Keratinocyte (primary cell): ENCODE measurements at regions not wholly inside any gene's neighbourhood (a gene's known extent, or its start where the extent isn't known, plus 50 kb on each side); places are given as distances from the start of the nearest gene placed in this dataset.

ENCODE experiments used
- DNase-seq: peaks from one replicate; pipeline ENCODE4 v3.0.0-alpha.2; 2011; ENCODE audit warnings: low read depth, missing footprints, low spot score
- FAIRE-seq: peaks from 2 replicates; lab custom pipeline; 2011; peaks lifted over from hg19 to GRCh38; lab: Jason Lieb, UNC
- H2AFZ ChIP-seq: 2 replicates; pipeline ENCODE4 v1.6.0; 2012; ENCODE audit warnings: low read length, control low read depth, inconsistent platforms; ENCODE audit not compliant: control insufficient read depth
- H3K27ac ChIP-seq: 2 replicates; pipeline ENCODE4 v1.5.1; 2011; ENCODE audit warnings: low read length; ENCODE audit not compliant: control insufficient read depth, insufficient read depth
- H3K27me3 ChIP-seq: 3 replicates; pipeline ENCODE4 v1.6.0; 2011; ENCODE audit warnings: low read length; ENCODE audit not compliant: control insufficient read depth, insufficient read depth; ENCODE audit errors: extremely low read depth
- H3K36me3 ChIP-seq, 2 experiments: 2 replicates in 1 of 2; 3 replicates in 1 of 2; pipeline ENCODE4 v1.5.1; 2011; ENCODE audit warnings: low read length in 2 of 2, mild to moderate bottlenecking in 1 of 2; ENCODE audit not compliant: control insufficient read depth in 2 of 2, insufficient read depth in 2 of 2; ENCODE audit errors: extremely low read depth in 1 of 2
- H3K4me1 ChIP-seq: 3 replicates; pipeline ENCODE4 v1.5.1; 2011; ENCODE audit warnings: low read length; ENCODE audit not compliant: control insufficient read depth, insufficient read depth; ENCODE audit errors: extremely low read depth
- H3K4me2 ChIP-seq: 3 replicates; pipeline ENCODE4 v1.6.0; 2011; ENCODE audit warnings: low read depth, low read length; ENCODE audit not compliant: control insufficient read depth, insufficient read depth; ENCODE audit errors: extremely low read depth
- H3K4me3 ChIP-seq, 3 experiments: fragments of 200-600 bp in 1 of 3; sonication (generic) in 1 of 3; 2 replicates in 2 of 3; 3 replicates in 1 of 3; pipeline ENCODE4 v1.5.1; 2011 to 2016; ENCODE audit warnings: low read length in 3 of 3, mild to moderate bottlenecking in 3 of 3, control low read depth in 2 of 3, inconsistent platforms in 1 of 3, low read depth in 1 of 3, mixed read lengths in 1 of 3, mixed run types in 1 of 3, moderate library complexity in 1 of 3; ENCODE audit not compliant: control insufficient read depth in 2 of 3, insufficient read depth in 2 of 3; ENCODE audit errors: extremely low read depth in 1 of 3
- H3K79me2 ChIP-seq: 2 replicates; pipeline ENCODE4 v1.6.0; 2012; ENCODE audit warnings: low read length; ENCODE audit not compliant: control insufficient read depth, insufficient read depth
- H3K9ac ChIP-seq: 3 replicates; pipeline ENCODE4 v1.6.0; 2011; ENCODE audit warnings: low read length; ENCODE audit not compliant: control insufficient read depth, insufficient read depth; ENCODE audit errors: extremely low read depth
- H3K9me1 ChIP-seq: 3 replicates; pipeline ENCODE4 v1.6.0; 2011; ENCODE audit warnings: low read length; ENCODE audit not compliant: control insufficient read depth, insufficient read depth; ENCODE audit errors: extremely low read depth
- H3K9me3 ChIP-seq: 2 replicates; pipeline ENCODE4 v1.5.1; 2012; ENCODE audit warnings: low read depth, low read length; ENCODE audit not compliant: control insufficient read depth
- H4K20me1 ChIP-seq: 3 replicates; pipeline ENCODE4 v1.6.0; 2011; ENCODE audit warnings: low read length; ENCODE audit not compliant: control insufficient read depth, insufficient read depth; ENCODE audit errors: extremely low read depth
- EZH2 ChIP-seq: IDR thresholded peaks from one replicate; pipeline ENCODE4 v1.6.1; 2012; ENCODE audit warnings: inconsistent platforms, mild to moderate bottlenecking, low read length, moderate library complexity
- dilution Hi-C: fragments of 300-500 bp; cut with MboI; formaldehyde crosslinking; loops from one replicate; pipeline ENCODE4 v1.7.0; 2020; ENCODE audit warnings: low sequenced_read_pairs; ENCODE audit not compliant: extremely low pct_ligation_motif_present
- TF ChIP-seq, protein P1 (sequence below), 3 experiments: IDR thresholded peaks in 1 of 3; conservative IDR thresholded peaks in 1 of 3; optimal IDR thresholded peaks in 1 of 3; 2 replicates in 2 of 3; 3 replicates in 1 of 3; pipeline versions ENCODE3 to v1.5.1; 2011; ENCODE audit warnings: low read length in 3 of 3, mild to moderate bottlenecking in 3 of 3, moderate library complexity in 2 of 3, control low read depth in 1 of 3, inconsistent platforms in 1 of 3; ENCODE audit not compliant: insufficient read depth in 2 of 3; ENCODE audit errors: extremely low read depth in 1 of 3

DNA sequence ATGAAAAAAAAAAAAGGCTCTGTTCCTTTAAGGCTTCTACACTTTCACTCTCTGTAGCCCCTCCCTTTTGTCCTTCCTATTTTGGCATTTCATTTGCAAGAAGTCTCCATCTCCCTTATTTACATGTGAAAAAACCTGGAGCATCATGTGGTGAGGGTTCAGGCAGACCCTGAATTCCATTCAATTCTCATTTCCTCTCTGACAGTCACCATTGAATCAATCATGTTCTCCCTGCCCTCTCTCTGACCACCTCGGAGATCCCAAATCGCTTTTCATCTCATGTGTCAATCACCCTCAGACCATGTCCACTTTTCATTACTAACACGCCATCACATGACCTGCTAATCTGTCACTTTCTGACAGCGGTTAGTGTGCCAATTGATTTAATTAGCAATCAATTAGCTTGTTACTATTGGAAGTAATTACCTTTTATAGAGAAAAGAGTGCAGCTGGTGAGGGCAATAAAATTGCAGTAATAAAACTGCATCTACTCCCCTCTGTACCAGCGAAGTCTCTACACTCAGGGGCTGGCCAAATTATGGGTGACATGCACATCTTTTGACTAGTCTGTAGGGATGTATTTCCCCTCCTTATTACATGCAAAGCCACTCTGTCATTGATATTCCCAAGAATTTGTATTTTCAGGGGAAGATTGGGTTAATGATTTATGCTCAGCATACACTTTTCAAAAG is 317.4 kb downstream of the EN1 start:
- Histone ChIP-seq H3K4me3 (no peak overlapping the region), H3K4me2 (no peak overlapping the region), H3K36me3 (no peaks in the 10 kb centered on the region), H3K4me1 (no peaks in the 10 kb centered on the region), H3K27me3 (no peaks in the 10 kb centered on the region), H3K79me2 (no peaks in the 10 kb centered on the region), H3K9ac (no peak overlapping the region), H2AFZ (no peak overlapping the region), H4K20me1 (no peaks in the 10 kb centered on the region), H3K27ac (no peak overlapping the region), H3K9me1 (no peaks in the 10 kb centered on the region), H3K9me3 (no peaks in the 10 kb centered on the region)
- DNase-seq (no peak), FAIRE-seq (no peak)
- dilution Hi-C loops, result no loop called here
- TF ChIP-seq, protein P1, sequence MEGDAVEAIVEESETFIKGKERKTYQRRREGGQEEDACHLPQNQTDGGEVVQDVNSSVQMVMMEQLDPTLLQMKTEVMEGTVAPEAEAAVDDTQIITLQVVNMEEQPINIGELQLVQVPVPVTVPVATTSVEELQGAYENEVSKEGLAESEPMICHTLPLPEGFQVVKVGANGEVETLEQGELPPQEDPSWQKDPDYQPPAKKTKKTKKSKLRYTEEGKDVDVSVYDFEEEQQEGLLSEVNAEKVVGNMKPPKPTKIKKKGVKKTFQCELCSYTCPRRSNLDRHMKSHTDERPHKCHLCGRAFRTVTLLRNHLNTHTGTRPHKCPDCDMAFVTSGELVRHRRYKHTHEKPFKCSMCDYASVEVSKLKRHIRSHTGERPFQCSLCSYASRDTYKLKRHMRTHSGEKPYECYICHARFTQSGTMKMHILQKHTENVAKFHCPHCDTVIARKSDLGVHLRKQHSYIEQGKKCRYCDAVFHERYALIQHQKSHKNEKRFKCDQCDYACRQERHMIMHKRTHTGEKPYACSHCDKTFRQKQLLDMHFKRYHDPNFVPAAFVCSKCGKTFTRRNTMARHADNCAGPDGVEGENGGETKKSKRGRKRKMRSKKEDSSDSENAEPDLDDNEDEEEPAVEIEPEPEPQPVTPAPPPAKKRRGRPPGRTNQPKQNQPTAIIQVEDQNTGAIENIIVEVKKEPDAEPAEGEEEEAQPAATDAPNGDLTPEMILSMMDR (optimal IDR thresholded peaks at IDR 0.05 in 1 of 3, IDR thresholded peaks at IDR 0.05 in 1 of 3, conservative IDR thresholded peaks at IDR 0.05 in 1 of 3; ENCODE audit: extremely low read depth in 1 of 3, insufficient read depth in 2 of 3, low read length in 3 of 3), result no peak
- TF ChIP-seq EZH2, result no peak

DNA sequence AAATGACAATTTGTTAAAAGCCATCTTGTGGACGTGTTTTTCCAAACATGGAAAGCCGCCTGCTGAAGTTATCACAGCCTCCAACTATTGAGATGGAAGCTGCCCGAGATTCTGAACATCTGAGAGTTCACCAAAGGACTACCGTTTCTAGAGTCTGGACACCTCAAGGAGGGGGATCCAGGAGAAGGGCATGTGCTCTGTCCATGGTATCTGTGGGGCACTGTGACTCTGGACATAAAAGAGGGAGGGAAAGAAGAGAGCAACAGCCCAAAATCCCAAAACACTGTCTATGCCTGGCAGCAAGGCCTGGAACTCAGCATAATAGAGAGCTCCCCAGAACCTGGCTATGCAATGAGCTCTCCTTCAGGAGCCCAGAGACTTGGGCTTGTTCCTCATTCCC is 319.9 kb downstream of the EN1 start:
- Histone ChIP-seq H3K9me1 (no peaks in the 10 kb centered on the region), H3K27me3 (no peaks in the 10 kb centered on the region), H3K79me2 (no peaks in the 10 kb centered on the region), H3K4me1 (no peaks in the 10 kb centered on the region), H3K27ac (no peak overlapping the region), H2AFZ (no peak overlapping the region), H3K4me2 (no peak overlapping the region), H3K36me3 (no peaks in the 10 kb centered on the region), H3K9me3 (no peaks in the 10 kb centered on the region), H3K4me3 (no peak overlapping the region), H3K9ac (no peak overlapping the region), H4K20me1 (no peaks in the 10 kb centered on the region)
- FAIRE-seq, result no peak
- TF ChIP-seq EZH2, result no peak
- TF ChIP-seq, protein P1 (optimal IDR thresholded peaks at IDR 0.05 in 1 of 3, IDR thresholded peaks at IDR 0.05 in 1 of 3, conservative IDR thresholded peaks at IDR 0.05 in 1 of 3; ENCODE audit: extremely low read depth in 1 of 3, insufficient read depth in 2 of 3, low read length in 3 of 3), result no peak
- dilution Hi-C loops, result no loop called here
- no peak for DNase-seq
